Large intestine (tissue), 3 donors: ENCODE measurements at regions not wholly inside any gene's neighbourhood (a gene's known extent, or its start where the extent isn't known, plus 50 kb on each side); places are given as distances from the start of the nearest gene placed in this dataset.

Experiments
- DNase-seq, 2 donors: peaks; one replicate each; pipeline versions ENCODE4 v3.0.0 to v3.0.0-alpha.2; 2013
- H3K27ac ChIP-seq: one replicate; pipeline ENCODE4 v1.5.1; 2013; ENCODE audit warnings: low read length
- H3K27me3 ChIP-seq: 2 replicates; pipeline ENCODE4 v1.6.1; 2013; ENCODE audit warnings: low read length; ENCODE audit not compliant: control insufficient read depth, insufficient read depth
- H3K36me3 ChIP-seq: 2 replicates; pipeline ENCODE4 v1.6.1; 2013; ENCODE audit warnings: low read length; ENCODE audit not compliant: control insufficient read depth, insufficient read depth
- H3K4me1 ChIP-seq: one replicate; pipeline ENCODE4 v1.6.1; 2013; ENCODE audit warnings: low read length; ENCODE audit not compliant: control insufficient read depth, insufficient read depth
- H3K4me3 ChIP-seq: one replicate; pipeline ENCODE4 v1.5.1; 2013; ENCODE audit warnings: low read length
- H3K9me3 ChIP-seq: one replicate; pipeline ENCODE4 v1.6.1; 2013; ENCODE audit warnings: mild to moderate bottlenecking, low read depth, low read length, moderate library complexity; ENCODE audit not compliant: control insufficient read depth
- WGBS: methylation state at CpG from one replicate; pipeline ENCODE4 v1.1.5; 2013; ENCODE audit warnings: low lambda C conversion rate; ENCODE audit not compliant: insufficient coverage; 5-methylcytosine and 5-hydroxymethylcytosine counted together

DNA sequence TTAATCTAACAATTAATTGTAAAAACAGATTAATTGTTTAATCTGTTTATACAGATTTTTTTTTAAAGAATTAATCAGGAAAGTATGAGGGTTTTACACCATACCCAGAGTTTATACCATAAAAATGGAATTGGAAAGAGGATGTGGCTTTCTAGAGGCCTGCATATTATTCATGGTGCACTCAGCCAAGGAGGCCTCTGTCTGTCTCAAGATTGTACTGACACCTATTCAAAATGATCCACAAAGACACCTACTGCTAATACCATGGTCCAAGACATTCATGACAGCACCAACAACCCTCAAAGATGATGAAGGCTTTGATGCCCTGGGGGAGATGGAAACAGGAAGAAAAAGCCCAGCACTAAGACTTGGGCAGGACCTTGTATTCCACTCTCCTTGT lies 58.1 kb upstream of the MAST4 start:
- Histone ChIP-seq H3K4me3 (no peak overlapping the region), H3K36me3 (no peaks in the 10 kb centered on the region), H3K9me3 (no peaks in the 10 kb centered on the region), H3K4me1 (no peaks in the 10 kb centered on the region), H3K27ac (no peak overlapping the region), H3K27me3 (no peaks in the 10 kb centered on the region)
- DNase-seq, result no peak

DNA sequence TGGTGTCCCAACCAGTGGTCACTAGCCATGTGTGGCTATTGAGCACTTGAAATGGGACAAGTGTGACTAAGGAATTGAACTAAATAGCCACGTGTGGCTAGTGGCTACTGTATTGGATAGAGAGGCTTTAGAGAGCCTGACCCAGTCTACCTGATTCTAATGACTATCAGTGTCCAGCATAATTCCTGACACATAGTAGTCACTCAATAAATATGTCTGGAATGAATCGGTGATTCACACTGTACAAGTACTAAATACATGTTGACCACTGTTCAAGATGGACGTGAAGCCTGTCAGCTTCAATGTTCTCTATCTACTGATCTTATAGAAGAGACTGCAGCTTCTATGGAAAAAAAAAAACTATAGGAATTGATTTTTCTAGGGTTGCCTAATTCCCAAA lies 57.7 kb upstream of the MAST4 start:
- H3K9me3 ChIP-seq, result no peaks in the 10 kb centered on the region
- no peak overlapping the region for H3K4me3 ChIP-seq
- no peaks in the 10 kb centered on the region for H3K4me1 ChIP-seq
- no peak for DNase-seq
- no CpG with 5 or more reads among the region's 3 CpGs for WGBS
- H3K27ac ChIP-seq, result no peak overlapping the region
- H3K27me3 ChIP-seq, result no peaks in the 10 kb centered on the region
- no peaks in the 10 kb centered on the region for H3K36me3 ChIP-seq

DNA sequence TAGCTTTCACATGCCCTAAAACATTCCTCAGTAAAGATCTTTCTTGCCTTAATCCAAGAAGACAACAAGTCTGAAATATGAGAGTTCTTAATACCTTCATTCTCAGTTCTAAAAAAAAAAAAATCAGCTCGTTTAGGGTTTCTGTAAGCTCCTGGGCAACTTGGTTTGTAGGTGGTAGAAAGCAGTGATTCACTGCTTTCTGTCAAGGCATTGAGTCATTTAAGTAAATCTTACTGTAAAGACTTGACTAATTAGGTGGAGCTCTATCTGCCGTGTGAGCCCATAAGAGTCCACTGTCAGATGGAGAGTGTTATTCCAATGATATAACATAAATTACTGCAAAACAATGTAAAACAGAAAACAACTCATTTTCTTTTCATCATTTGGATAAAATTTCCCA lies 56.1 kb upstream of the MAST4 start:
- H3K9me3 ChIP-seq, result no peaks in the 10 kb centered on the region
- H3K4me3 ChIP-seq, result no peak overlapping the region
- H3K36me3 ChIP-seq, result no peaks in the 10 kb centered on the region
- H3K4me1 ChIP-seq, result no peaks in the 10 kb centered on the region
- no CpG with 5 or more reads among the region's 2 CpGs for WGBS
- no peaks in the 10 kb centered on the region for H3K27me3 ChIP-seq
- no peak for DNase-seq
- no peak overlapping the region for H3K27ac ChIP-seq

DNA sequence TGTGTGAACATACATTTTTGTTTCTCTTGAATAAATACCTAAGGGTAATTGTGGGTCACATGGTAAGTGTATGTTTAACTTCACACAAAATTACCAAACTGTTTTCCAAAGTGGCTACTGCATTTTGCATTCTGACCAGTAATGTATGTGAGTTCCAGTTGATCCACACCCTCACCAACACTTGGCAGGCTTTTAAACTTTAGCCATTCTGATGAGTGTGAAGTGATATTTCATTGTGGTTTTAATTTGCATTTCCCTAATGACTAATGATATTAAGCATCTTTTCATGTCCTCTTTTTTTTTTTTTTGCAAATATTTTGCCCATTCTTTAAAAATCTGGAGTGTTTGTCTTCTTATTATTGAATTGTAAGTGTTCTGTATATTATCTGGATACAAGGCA lies 53.5 kb upstream of the MAST4 start:
- no peak for DNase-seq
- H3K27ac ChIP-seq, result no peak overlapping the region
- H3K36me3 ChIP-seq, result no peaks in the 10 kb centered on the region
- no peaks in the 10 kb centered on the region for H3K4me1 ChIP-seq
- H3K27me3 ChIP-seq, result no peaks in the 10 kb centered on the region
- H3K4me3 ChIP-seq, result no peak overlapping the region
- no peaks in the 10 kb centered on the region for H3K9me3 ChIP-seq
